HG03457 (cell line): ENCODE measurements at regions not wholly inside any gene's neighbourhood (a gene's known extent, or its start where the extent isn't known, plus 50 kb on each side); places are given as distances from the start of the nearest gene placed in this dataset.

Experiments used
- ATAC-seq: cut with Tn5 transposase; IDR thresholded peaks from one replicate; pipeline ENCODE4 v1.9.1; 2021; ENCODE audit warnings: moderate number of reproducible peaks; ENCODE audit not compliant: unreplicated experiment

GRCh38 chr11:119476666-119477331 is 53.8 kb upstream of the THY1 start:
- ATAC-seq, result no peak

- ATAC-seq, result no peak
Measured at GRCh38 chr11:119476038-119476437, 53.1 kb upstream of the THY1 start.

- ATAC-seq, result no peak
Measured at GRCh38 chr11:119474682-119475596, 52.0 kb upstream of the THY1 start.

GRCh38 chr11:119473901-119474681 is 51.1 kb upstream of the THY1 start:
- ATAC-seq, result no peak

GRCh38 chr11:119473226-119473625 is 50.3 kb upstream of the THY1 start:
- ATAC-seq, result no peak

GRCh38 chr11:119472856-119473222 is 49.9 kb upstream of the THY1 start:
- ATAC-seq, result no peak
